ENCODE measurements at regions not wholly inside any gene's neighbourhood (a gene's known extent, or its start where the extent isn't known, plus 50 kb on each side); places are given as distances from the start of the nearest gene placed in this dataset.

- TF ChIP-seq POLR2AphosphoS5 (IDR thresholded peaks at IDR 0.05; ENCODE audit: low read depth, low read length) (no peak), CTCF (CRISPR knock-in tag; IDR thresholded peaks at IDR 0.05) (no peak), KDM5A (IDR thresholded peaks at IDR 0.05; ENCODE audit: borderline replicate concordance, low read length) (no peak), MYC (CRISPR knock-in tag; IDR thresholded peaks at IDR 0.05; ENCODE audit: borderline replicate concordance) (no peak), MAFK (conservative IDR thresholded peaks at IDR 0.05 in 1 of 2, IDR thresholded peaks at IDR 0.05 in 1 of 2; ENCODE audit: low read length in 2 of 2) (no peak), SAP130 (CRISPR knock-in tag; IDR thresholded peaks at IDR 0.05; ENCODE audit: low read depth) (no peak), E2F1 (CRISPR knock-in tag; IDR thresholded peaks at IDR 0.05) (no peak), POLR2A (IDR thresholded peaks at IDR 0.05; ENCODE audit: insufficient read depth in 1 of 2, low read depth in 2 of 2, low read length in 2 of 2) (no peak), ZNF362 (CRISPR knock-in tag; IDR thresholded peaks at IDR 0.05; ENCODE audit: borderline replicate concordance) (no peak), ZNF780A (CRISPR knock-in tag; IDR thresholded peaks at IDR 0.05) (no peak)
These were observed 392.5 kb upstream of the CDH7 start for GRCh38 chr18:65358306-65358705.
